ENCODE measurements at regions not wholly inside any gene's neighbourhood (a gene's known extent, or its start where the extent isn't known, plus 50 kb on each side); places are given as distances from the start of the nearest gene placed in this dataset.

GRCh38 chr18:43663159-43663558 is 385.9 kb upstream of the SYT4 start:
- TF ChIP-seq EZH2 (IDR thresholded peaks at IDR 0.05) (no peak), POLR2AphosphoS5 (IDR thresholded peaks at IDR 0.05; ENCODE audit: borderline replicate concordance, low read depth, low read length) (no peak), FOXP2 (optimal IDR thresholded peaks at IDR 0.05; ENCODE audit: control extremely low read depth, extremely low read length, insufficient read depth) (no peak)

All from SK-N-MC (cell line).